ENCODE measurements at regions not wholly inside any gene's neighbourhood (a gene's known extent, or its start where the extent isn't known, plus 50 kb on each side); places are given as distances from the start of the nearest gene placed in this dataset.
"Not testable (repeated sequence)": the region's sequence is repeated elsewhere in the genome, so short reads cannot be mapped to it uniquely, and the experiment has no call there.

- TF ChIP-seq CTCF (IDR thresholded peaks at IDR 0.05; ENCODE audit: low read depth, low read length, missing control alignments), result no peak
- DNase-seq (ENCODE audit: extremely low read depth, low read depth), result no peak
- H3K4me3 ChIP-seq (replicated peaks; ENCODE audit: low read depth, low read length), result no peak overlapping the region
Observed at GRCh38 chr10:118811675-118812392, 57.1 kb upstream of the CACUL1 start.

- no peak for DNase-seq (ENCODE audit: extremely low read depth, low read depth)
- H3K4me3 ChIP-seq (replicated peaks; ENCODE audit: low read depth, low read length), result no peak overlapping the region
- no peak for TF ChIP-seq CTCF (IDR thresholded peaks at IDR 0.05; ENCODE audit: low read depth, low read length, missing control alignments)
Observed at GRCh38 chr10:118812393-118812740, 57.6 kb upstream of the CACUL1 start.

GRCh38 chr10:118813001-118813400 lies 58.2 kb upstream of the CACUL1 start:
- not testable (repeated sequence) for DNase-seq (ENCODE audit: extremely low read depth, low read depth); H3K4me3 ChIP-seq (replicated peaks; ENCODE audit: low read depth, low read length)

- DNase-seq (ENCODE audit: extremely low read depth, low read depth), result no peak
- no peak overlapping the region for H3K4me3 ChIP-seq (replicated peaks; ENCODE audit: low read depth, low read length)
- TF ChIP-seq CTCF (IDR thresholded peaks at IDR 0.05; ENCODE audit: low read depth, low read length, missing control alignments), result no peak
Observed at GRCh38 chr10:118816471-118817168, 61.9 kb upstream of the CACUL1 start.

- TF ChIP-seq CTCF (IDR thresholded peaks at IDR 0.05; ENCODE audit: low read depth, low read length, missing control alignments), result no peak
- no peak overlapping the region for H3K4me3 ChIP-seq (replicated peaks; ENCODE audit: low read depth, low read length)
- DNase-seq (ENCODE audit: extremely low read depth, low read depth), result no peak
Observed at GRCh38 chr10:118817328-118818068, 62.7 kb upstream of the CACUL1 start.

GRCh38 chr10:118818621-118819221 lies 64.0 kb upstream of the CACUL1 start:
- no peak for TF ChIP-seq CTCF (IDR thresholded peaks at IDR 0.05; ENCODE audit: low read depth, low read length, missing control alignments)

More at GRCh38 chr10:118818621-118819221, 64.0 kb upstream of the CACUL1 start:
- no peak overlapping the region for H3K4me3 ChIP-seq (replicated peaks; ENCODE audit: low read depth, low read length)
- no peak for DNase-seq (ENCODE audit: extremely low read depth, low read depth)

Data from HFF-Myc (cell line).